ENCODE measurements at regions not wholly inside any gene's neighbourhood (a gene's known extent, or its start where the extent isn't known, plus 50 kb on each side); places are given as distances from the start of the nearest gene placed in this dataset.

- Mint-ChIP-seq H3K27ac (ENCODE audit: unreplicated experiment) (no peak overlapping the region), H3K9me3 (no peaks in the 10 kb centered on the region), H3K4me3 (no peak overlapping the region), H3K4me1 (peaks cover 14% of the 10 kb centered on the region), H3K36me3 (ENCODE audit: low read depth) (no peaks in the 10 kb centered on the region), H3K27me3 (ENCODE audit: low read depth) (no peaks in the 10 kb centered on the region)
- no peak for DNase-seq (ENCODE audit: low read depth, low spot score)
- no peak for TF ChIP-seq CTCF (conservative IDR thresholded peaks at IDR 0.05)
Measured at GRCh38 chr6:114796576-114796975, 453.8 kb upstream of the HS3ST5 start.

GRCh38 chr6:114793428-114793827, 450.6 kb upstream of the HS3ST5 start:
- no peak for TF ChIP-seq CTCF (conservative IDR thresholded peaks at IDR 0.05)
- Mint-ChIP-seq H3K9me3 (no peaks in the 10 kb centered on the region), H3K27ac (ENCODE audit: unreplicated experiment) (no peak overlapping the region), H3K4me1 (peaks cover 14% of the 10 kb centered on the region), H3K4me3 (no peak overlapping the region), H3K27me3 (ENCODE audit: low read depth) (no peaks in the 10 kb centered on the region), H3K36me3 (ENCODE audit: low read depth) (no peaks in the 10 kb centered on the region)
- DNase-seq (ENCODE audit: low read depth, low spot score) = no peak

GRCh38 chr6:114785235-114786127, 442.7 kb upstream of the HS3ST5 start:
- no peaks in the 10 kb centered on the region for H3K27me3 Mint-ChIP-seq (ENCODE audit: low read depth)
- DNase-seq (ENCODE audit: low read depth, low spot score) = no peak
- H3K27ac Mint-ChIP-seq (ENCODE audit: unreplicated experiment) = no peak overlapping the region
- no peak for TF ChIP-seq CTCF (conservative IDR thresholded peaks at IDR 0.05)
- H3K4me1 Mint-ChIP-seq = no peaks in the 10 kb centered on the region
- no peaks in the 10 kb centered on the region for H3K36me3 Mint-ChIP-seq (ENCODE audit: low read depth)
- no peak overlapping the region for H3K4me3 Mint-ChIP-seq
- H3K9me3 Mint-ChIP-seq = peaks cover 2% of the 10 kb centered on the region

GRCh38 chr6:114783783-114784182, 441.0 kb upstream of the HS3ST5 start:
- no peak for DNase-seq (ENCODE audit: low read depth, low spot score)
- H3K4me1 Mint-ChIP-seq = no peaks in the 10 kb centered on the region
- no peaks in the 10 kb centered on the region for H3K27me3 Mint-ChIP-seq (ENCODE audit: low read depth)
- H3K9me3 Mint-ChIP-seq = peaks cover 2% of the 10 kb centered on the region
- H3K4me3 Mint-ChIP-seq = no peak overlapping the region
- H3K36me3 Mint-ChIP-seq (ENCODE audit: low read depth) = no peaks in the 10 kb centered on the region
- H3K27ac Mint-ChIP-seq (ENCODE audit: unreplicated experiment) = no peak overlapping the region
- no peak for TF ChIP-seq CTCF (conservative IDR thresholded peaks at IDR 0.05)

- DNase-seq (ENCODE audit: low read depth, low spot score) = no peak
- no peak overlapping the region for H3K4me3 Mint-ChIP-seq
- no peaks in the 10 kb centered on the region for H3K36me3 Mint-ChIP-seq (ENCODE audit: low read depth)
- TF ChIP-seq CTCF (conservative IDR thresholded peaks at IDR 0.05) = no peak
- H3K4me1 Mint-ChIP-seq = no peaks in the 10 kb centered on the region
- peaks cover 2% of the 10 kb centered on the region for H3K9me3 Mint-ChIP-seq
- no peaks in the 10 kb centered on the region for H3K27me3 Mint-ChIP-seq (ENCODE audit: low read depth)
- H3K27ac Mint-ChIP-seq (ENCODE audit: unreplicated experiment) = no peak overlapping the region
Measured at GRCh38 chr6:114783083-114783482, 440.3 kb upstream of the HS3ST5 start.

All from neural crest cell (in vitro differentiated cells).